Mononuclear cell (primary cell): ENCODE measurements at regions not wholly inside any gene's neighbourhood (a gene's known extent, or its start where the extent isn't known, plus 50 kb on each side); places are given as distances from the start of the nearest gene placed in this dataset.
"Not testable (repeated sequence)": the region's sequence is repeated elsewhere in the genome, so short reads cannot be mapped to it uniquely, and the experiment has no call there.

Source experiments
- H3K27me3 ChIP-seq: 2 replicates; pipeline ENCODE4 v1.6.0; 2011; ENCODE audit warnings: low read length, control low read depth; ENCODE audit not compliant: insufficient read depth
- H3K4me1 ChIP-seq: 2 replicates; pipeline ENCODE4 v1.5.1; 2011; ENCODE audit warnings: mild to moderate bottlenecking, low read length, control low read depth; ENCODE audit not compliant: insufficient read depth
- H3K4me3 ChIP-seq: 2 replicates; pipeline ENCODE4 v1.5.1; 2011; ENCODE audit warnings: mild to moderate bottlenecking, low read length, moderate library complexity
- H3K9me3 ChIP-seq: 2 replicates; pipeline ENCODE4 v1.5.1; 2011; ENCODE audit warnings: low read depth, mild to moderate bottlenecking, control low read depth, low read length

- not testable (repeated sequence) for H3K4me1 ChIP-seq, H3K27me3 ChIP-seq, H3K4me3 ChIP-seq, H3K9me3 ChIP-seq
Observed at GRCh38 chr7:13817230-13817629, 172.2 kb downstream of the ETV1 start.

- Histone ChIP-seq H3K4me1 (no peaks in the 10 kb centered on the region), H3K27me3 (no peaks in the 10 kb centered on the region), H3K9me3 (no peaks in the 10 kb centered on the region)
Observed at GRCh38 chr7:13821152-13821787, 168.2 kb downstream of the ETV1 start.

GRCh38 chr7:13822678-13823077 lies 166.8 kb downstream of the ETV1 start:
- Histone ChIP-seq H3K9me3 (no peaks in the 10 kb centered on the region), H3K4me3 (no peak overlapping the region), H3K4me1 (no peaks in the 10 kb centered on the region), H3K27me3 (no peaks in the 10 kb centered on the region)

More at GRCh38 chr7:13821152-13821787, 168.2 kb downstream of the ETV1 start:
- H3K4me3 ChIP-seq = no peak overlapping the region

- Histone ChIP-seq H3K4me3 (no peak overlapping the region), H3K4me1 (no peaks in the 10 kb centered on the region), H3K27me3 (no peaks in the 10 kb centered on the region), H3K9me3 (no peaks in the 10 kb centered on the region)
Observed at GRCh38 chr7:13826752-13827151, 162.7 kb downstream of the ETV1 start.

GRCh38 chr7:13827716-13828115 lies 161.8 kb downstream of the ETV1 start:
- H3K27me3 ChIP-seq = no peaks in the 10 kb centered on the region
- H3K4me3 ChIP-seq = no peak overlapping the region
- no peaks in the 10 kb centered on the region for H3K9me3 ChIP-seq
- no peaks in the 10 kb centered on the region for H3K4me1 ChIP-seq

GRCh38 chr7:13829231-13829630 lies 160.2 kb downstream of the ETV1 start:
- Histone ChIP-seq H3K9me3 (no peaks in the 10 kb centered on the region), H3K27me3 (no peaks in the 10 kb centered on the region), H3K4me1 (no peaks in the 10 kb centered on the region), H3K4me3 (no peak overlapping the region)

GRCh38 chr7:13829914-13830900 lies 159.3 kb downstream of the ETV1 start:
- H3K4me3 ChIP-seq = no peak overlapping the region
- no peaks in the 10 kb centered on the region for H3K9me3 ChIP-seq
- H3K27me3 ChIP-seq = no peaks in the 10 kb centered on the region
- H3K4me1 ChIP-seq = no peaks in the 10 kb centered on the region

DNA sequence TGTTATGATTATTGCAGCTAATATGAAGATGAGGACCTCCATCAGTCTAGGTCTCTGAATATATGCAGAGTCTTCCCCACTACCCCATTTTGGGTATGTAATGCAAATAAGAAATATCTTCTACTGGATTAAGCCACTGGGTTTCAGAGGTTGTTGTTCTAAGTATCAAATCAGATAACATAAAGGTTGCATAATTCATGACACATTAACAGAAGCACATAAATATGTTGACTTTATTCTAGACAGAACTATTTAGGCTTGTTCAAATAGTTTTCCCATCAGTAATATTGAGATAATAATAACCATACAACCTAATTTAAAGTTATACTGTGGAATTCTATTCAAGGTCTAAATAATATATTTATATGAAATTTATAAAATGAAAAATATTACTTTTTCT lies 157.1 kb downstream of the ETV1 start:
- H3K4me3 ChIP-seq = no peak overlapping the region
- H3K4me1 ChIP-seq = no peaks in the 10 kb centered on the region
- no peaks in the 10 kb centered on the region for H3K27me3 ChIP-seq
- H3K9me3 ChIP-seq = no peaks in the 10 kb centered on the region

- Histone ChIP-seq H3K4me1 (no peaks in the 10 kb centered on the region), H3K4me3 (no peak overlapping the region), H3K27me3 (no peaks in the 10 kb centered on the region), H3K9me3 (no peaks in the 10 kb centered on the region)
Observed at GRCh38 chr7:13834328-13834761, 155.1 kb downstream of the ETV1 start.

DNA sequence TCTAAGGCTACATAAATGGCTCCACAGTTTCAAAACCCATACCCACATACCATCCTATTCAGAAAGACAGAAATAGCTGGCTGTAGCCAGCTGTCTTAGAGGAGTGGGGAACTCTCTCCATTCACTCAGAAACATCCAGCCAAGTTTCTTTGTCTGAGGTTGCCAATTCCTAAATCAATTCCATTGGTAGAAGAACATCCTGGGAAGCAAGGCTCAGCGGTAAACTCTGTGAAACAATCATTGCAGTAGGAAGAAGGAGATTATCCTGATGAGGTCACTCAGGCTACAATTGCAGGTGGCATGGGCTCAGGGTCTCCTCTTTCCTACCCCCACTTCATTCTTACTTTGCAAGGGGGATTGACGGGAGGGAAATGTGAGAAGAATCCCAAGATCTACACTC lies 154.0 kb downstream of the ETV1 start:
- H3K4me3 ChIP-seq = no peak overlapping the region
- no peaks in the 10 kb centered on the region for H3K27me3 ChIP-seq
- H3K4me1 ChIP-seq = no peaks in the 10 kb centered on the region
- H3K9me3 ChIP-seq = no peaks in the 10 kb centered on the region

DNA sequence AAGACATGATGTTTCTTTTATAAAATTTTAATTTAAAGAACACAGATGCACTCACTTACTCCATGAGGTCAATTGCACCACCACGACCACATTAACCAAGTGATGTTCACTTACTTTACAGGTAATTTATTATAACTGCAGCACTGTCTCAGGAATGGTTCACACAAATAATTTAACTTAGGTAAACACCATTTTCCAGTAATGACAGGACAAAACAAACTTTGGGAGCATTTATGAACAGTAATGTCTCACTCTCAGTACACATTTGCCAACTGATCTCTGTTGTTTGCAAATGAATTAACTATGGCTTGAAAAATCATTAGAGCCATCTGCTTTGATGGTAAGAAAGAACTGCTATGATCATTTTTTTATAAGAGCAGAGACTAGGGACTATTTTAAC lies 150.4 kb downstream of the ETV1 start:
- no peak overlapping the region for H3K4me3 ChIP-seq

More for the DNA sequence above, 150.4 kb downstream of the ETV1 start:
- no peaks in the 10 kb centered on the region for H3K4me1 ChIP-seq
- no peaks in the 10 kb centered on the region for H3K27me3 ChIP-seq
- no peaks in the 10 kb centered on the region for H3K9me3 ChIP-seq
